ENCODE measurements at regions not wholly inside any gene's neighbourhood (a gene's known extent, or its start where the extent isn't known, plus 50 kb on each side); places are given as distances from the start of the nearest gene placed in this dataset.

DNA sequence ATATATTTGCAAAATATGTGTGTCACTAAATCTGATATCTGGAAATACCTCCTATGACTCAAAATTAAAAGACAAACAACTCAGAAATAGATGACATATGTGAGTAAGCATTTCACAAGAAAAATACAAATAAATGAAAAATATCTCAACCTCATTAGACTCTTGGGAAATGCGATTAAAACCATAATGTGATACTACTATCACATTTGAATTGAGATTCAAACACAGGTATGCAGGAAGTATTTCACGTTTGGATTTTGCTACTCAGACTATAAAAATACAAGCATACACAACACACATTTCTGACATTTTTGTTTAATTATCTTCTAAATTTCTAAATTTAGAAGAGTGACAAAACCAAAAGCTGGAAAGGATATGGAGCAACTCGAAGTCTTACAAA is 811.9 kb upstream of the LRRC4C start:
- Histone ChIP-seq H2BK12ac (ENCODE audit: low read length) (no peak overlapping the region), H3K27me3 (ENCODE audit: insufficient read depth, low read length) (no peaks in the 10 kb centered on the region)
- WGBS (ENCODE audit: extremely low coverage, insufficient coverage, insufficient read length) = no CpG with 5 or more reads among the region's 3 CpGs

DNA sequence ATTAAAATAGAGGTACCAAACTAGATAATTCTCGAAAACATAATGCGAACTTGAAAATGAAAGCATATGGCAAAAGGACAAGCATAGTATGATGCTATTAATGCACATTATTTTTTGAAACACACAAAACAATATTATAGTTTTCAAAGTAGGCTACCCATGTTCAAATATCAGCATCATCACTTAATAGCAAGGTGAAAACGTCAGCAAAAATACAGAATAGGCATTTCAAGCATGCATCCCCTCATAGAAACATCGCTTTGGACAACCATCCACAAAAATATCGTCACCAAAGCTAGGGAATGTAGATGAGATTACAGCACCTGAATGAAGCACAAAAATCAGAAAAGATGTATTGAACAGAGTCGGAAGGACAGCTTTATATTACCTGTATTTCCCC is 814.5 kb upstream of the LRRC4C start:
- no peak overlapping the region for H4K8ac ChIP-seq (ENCODE audit: low read depth, low read length)
- peaks cover 6% of the 10 kb centered on the region for H3K9me3 ChIP-seq (ENCODE audit: insufficient read depth, low read depth, low read length)
- H3K14ac ChIP-seq (ENCODE audit: low read length) = no peak overlapping the region
- H2AK5ac ChIP-seq (ENCODE audit: low read length) = no peak overlapping the region
- H2BK5ac ChIP-seq (ENCODE audit: low read depth, low read length, poor library complexity) = no peak overlapping the region
- no peaks in the 10 kb centered on the region for H3K27me3 ChIP-seq (ENCODE audit: insufficient read depth, low read length)
- no peak overlapping the region for H2BK12ac ChIP-seq (ENCODE audit: low read length)
- no peak overlapping the region for H3K4ac ChIP-seq (ENCODE audit: low read depth, low read length)
- no peak overlapping the region for H3K4me2 ChIP-seq (ENCODE audit: low read length)
- H3K18ac ChIP-seq (ENCODE audit: low read length) = no peak overlapping the region
- no peak overlapping the region for H3K23ac ChIP-seq (ENCODE audit: low read length)
- no peak overlapping the region for H2BK120ac ChIP-seq (ENCODE audit: insufficient read depth, low read length, poor library complexity)
- no peak overlapping the region for H4K91ac ChIP-seq (ENCODE audit: low read depth, low read length)
- H3K79me1 ChIP-seq (ENCODE audit: low read length) = no peaks in the 10 kb centered on the region
- H3K27ac ChIP-seq (ENCODE audit: low read depth, low read length) = no peak overlapping the region
- H2AFZ ChIP-seq (ENCODE audit: insufficient read depth, low read length, poor library complexity) = no peak overlapping the region
- no peak for DNase-seq
- no peaks in the 10 kb centered on the region for H3K36me3 ChIP-seq (ENCODE audit: control insufficient read depth in 1 of 2, insufficient read depth in 2 of 2, low read length in 2 of 2)
- no CpG with 5 or more reads among the region's 6 CpGs for WGBS (ENCODE audit: extremely low coverage, insufficient coverage, insufficient read length)
- H3K9ac ChIP-seq (ENCODE audit: low read length) = no peak overlapping the region
- H4K12ac ChIP-seq (ENCODE audit: low read depth, low read length) = no peak overlapping the region
- H3K4me1 ChIP-seq (ENCODE audit: control insufficient read depth in 1 of 2, insufficient read depth in 2 of 2, low read length in 2 of 2) = no peaks in the 10 kb centered on the region
- no peaks in the 10 kb centered on the region for H3K79me2 ChIP-seq (ENCODE audit: control insufficient read depth, insufficient read depth, low read length, poor library complexity)
- H3K4me3 ChIP-seq (ENCODE audit: low read depth, low read length) = no peak overlapping the region

More for the DNA sequence above, 811.9 kb upstream of the LRRC4C start:
- Histone ChIP-seq H2BK5ac (ENCODE audit: low read depth, low read length, poor library complexity) (no peak overlapping the region), H3K4ac (ENCODE audit: low read depth, low read length) (no peak overlapping the region), H3K79me1 (ENCODE audit: low read length) (no peaks in the 10 kb centered on the region), H3K4me1 (ENCODE audit: control insufficient read depth in 1 of 2, insufficient read depth in 2 of 2, low read length in 2 of 2) (no peaks in the 10 kb centered on the region), H3K36me3 (ENCODE audit: control insufficient read depth in 1 of 2, insufficient read depth in 2 of 2, low read length in 2 of 2) (no peaks in the 10 kb centered on the region), H4K12ac (ENCODE audit: low read depth, low read length) (no peak overlapping the region), H2AFZ (ENCODE audit: insufficient read depth, low read length, poor library complexity) (no peak overlapping the region), H3K18ac (ENCODE audit: low read length) (no peak overlapping the region), H3K9me3 (ENCODE audit: insufficient read depth, low read depth, low read length) (peaks cover 6% of the 10 kb centered on the region), H4K8ac (ENCODE audit: low read depth, low read length) (no peak overlapping the region), H3K4me2 (ENCODE audit: low read length) (no peak overlapping the region), H2AK5ac (ENCODE audit: low read length) (no peak overlapping the region), H3K14ac (ENCODE audit: low read length) (no peak overlapping the region), H4K91ac (ENCODE audit: low read depth, low read length) (no peak overlapping the region), H2BK120ac (ENCODE audit: insufficient read depth, low read length, poor library complexity) (no peak overlapping the region), H3K23ac (ENCODE audit: low read length) (no peak overlapping the region), H3K79me2 (ENCODE audit: control insufficient read depth, insufficient read depth, low read length, poor library complexity) (no peaks in the 10 kb centered on the region), H3K9ac (ENCODE audit: low read length) (no peak overlapping the region), H3K27ac (ENCODE audit: low read depth, low read length) (no peak overlapping the region), H3K4me3 (ENCODE audit: low read depth, low read length) (no peak overlapping the region)
- DNase-seq = no peak

DNA sequence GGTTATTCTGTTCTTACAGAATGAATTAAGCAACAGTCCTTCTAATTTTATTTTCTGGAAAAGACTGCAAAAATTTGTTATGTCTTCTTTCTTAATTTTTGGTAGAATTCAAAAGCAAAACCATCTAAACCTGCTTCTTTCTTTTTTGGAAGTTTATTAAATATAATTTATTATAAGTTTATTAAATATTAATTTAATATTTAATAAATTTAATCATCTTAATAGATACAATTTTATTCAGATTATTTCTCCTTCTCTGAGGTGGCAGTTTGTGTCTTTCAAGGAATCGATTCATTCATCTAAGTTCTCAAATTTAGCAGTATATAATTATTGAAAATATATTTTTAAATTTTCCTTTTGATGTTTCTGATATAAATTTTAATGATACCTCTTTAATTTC is 837.5 kb upstream of the LRRC4C start:
- H3K79me2 ChIP-seq (ENCODE audit: control insufficient read depth, insufficient read depth, low read length, poor library complexity) = no peaks in the 10 kb centered on the region
- no peak overlapping the region for H3K27ac ChIP-seq (ENCODE audit: low read depth, low read length)
- H3K9me3 ChIP-seq (ENCODE audit: insufficient read depth, low read depth, low read length) = no peaks in the 10 kb centered on the region
- no CpG with 5 or more reads among the region's 1 CpG for WGBS (ENCODE audit: extremely low coverage, insufficient coverage, insufficient read length)
- H3K9ac ChIP-seq (ENCODE audit: low read length) = no peak overlapping the region
- H2BK120ac ChIP-seq (ENCODE audit: insufficient read depth, low read length, poor library complexity) = no peak overlapping the region
- H3K36me3 ChIP-seq (ENCODE audit: control insufficient read depth in 1 of 2, insufficient read depth in 2 of 2, low read length in 2 of 2) = no peaks in the 10 kb centered on the region
- no peak overlapping the region for H4K8ac ChIP-seq (ENCODE audit: low read depth, low read length)
- H4K91ac ChIP-seq (ENCODE audit: low read depth, low read length) = no peak overlapping the region
- no peaks in the 10 kb centered on the region for H3K4me1 ChIP-seq (ENCODE audit: control insufficient read depth in 1 of 2, insufficient read depth in 2 of 2, low read length in 2 of 2)
- no peaks in the 10 kb centered on the region for H3K79me1 ChIP-seq (ENCODE audit: low read length)
- no peak overlapping the region for H3K14ac ChIP-seq (ENCODE audit: low read length)
- H3K4ac ChIP-seq (ENCODE audit: low read depth, low read length) = no peak overlapping the region
- H2AK5ac ChIP-seq (ENCODE audit: low read length) = no peak overlapping the region
- H3K27me3 ChIP-seq (ENCODE audit: insufficient read depth, low read length) = no peaks in the 10 kb centered on the region
- H3K4me2 ChIP-seq (ENCODE audit: low read length) = no peak overlapping the region
- no peak overlapping the region for H2BK12ac ChIP-seq (ENCODE audit: low read length)
- no peak overlapping the region for H3K4me3 ChIP-seq (ENCODE audit: low read depth, low read length)
- H4K12ac ChIP-seq (ENCODE audit: low read depth, low read length) = no peak overlapping the region
- H2BK5ac ChIP-seq (ENCODE audit: low read depth, low read length, poor library complexity) = no peak overlapping the region
- no peak for DNase-seq
- no peak overlapping the region for H2AFZ ChIP-seq (ENCODE audit: insufficient read depth, low read length, poor library complexity)
- H3K23ac ChIP-seq (ENCODE audit: low read length) = no peak overlapping the region
- no peak overlapping the region for H3K18ac ChIP-seq (ENCODE audit: low read length)

DNA sequence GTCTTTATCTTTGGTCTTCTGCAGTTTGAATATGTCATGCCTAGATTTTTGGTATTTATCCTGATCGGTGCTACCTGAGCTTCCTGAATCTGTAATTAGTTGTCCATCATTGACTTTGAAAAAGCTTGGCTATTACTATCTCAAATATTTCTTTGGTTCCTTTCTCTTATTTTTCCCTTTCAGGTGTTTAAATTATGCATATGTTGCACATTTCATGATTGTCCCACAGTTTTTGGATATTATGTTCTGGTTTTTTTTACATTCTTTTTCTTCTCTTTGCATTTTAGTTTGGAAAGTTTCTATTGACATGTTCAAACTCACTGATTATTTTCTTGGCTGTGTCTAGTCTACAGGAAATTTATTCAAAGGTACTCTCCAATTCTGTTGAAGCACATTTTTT is 840.3 kb upstream of the LRRC4C start:
- H3K18ac ChIP-seq (ENCODE audit: low read length) = no peak overlapping the region
- no peak overlapping the region for H4K91ac ChIP-seq (ENCODE audit: low read depth, low read length)
- H3K36me3 ChIP-seq (ENCODE audit: control insufficient read depth in 1 of 2, insufficient read depth in 2 of 2, low read length in 2 of 2) = no peaks in the 10 kb centered on the region
- no peak overlapping the region for H2AFZ ChIP-seq (ENCODE audit: insufficient read depth, low read length, poor library complexity)
- no peak overlapping the region for H3K23ac ChIP-seq (ENCODE audit: low read length)
- no peak overlapping the region for H3K4me2 ChIP-seq (ENCODE audit: low read length)
- H2BK5ac ChIP-seq (ENCODE audit: low read depth, low read length, poor library complexity) = no peak overlapping the region
- H3K9ac ChIP-seq (ENCODE audit: low read length) = no peak overlapping the region
- H3K4me1 ChIP-seq (ENCODE audit: control insufficient read depth in 1 of 2, insufficient read depth in 2 of 2, low read length in 2 of 2) = no peaks in the 10 kb centered on the region
- no peaks in the 10 kb centered on the region for H3K27me3 ChIP-seq (ENCODE audit: insufficient read depth, low read length)
- no peak overlapping the region for H2AK5ac ChIP-seq (ENCODE audit: low read length)
- no peak overlapping the region for H3K4me3 ChIP-seq (ENCODE audit: low read depth, low read length)
- no peak overlapping the region for H4K12ac ChIP-seq (ENCODE audit: low read depth, low read length)
- no peak overlapping the region for H4K8ac ChIP-seq (ENCODE audit: low read depth, low read length)
- H3K14ac ChIP-seq (ENCODE audit: low read length) = no peak overlapping the region
- H2BK120ac ChIP-seq (ENCODE audit: insufficient read depth, low read length, poor library complexity) = no peak overlapping the region
- H3K79me2 ChIP-seq (ENCODE audit: control insufficient read depth, insufficient read depth, low read length, poor library complexity) = no peaks in the 10 kb centered on the region
- no peak overlapping the region for H2BK12ac ChIP-seq (ENCODE audit: low read length)
- no peaks in the 10 kb centered on the region for H3K9me3 ChIP-seq (ENCODE audit: insufficient read depth, low read depth, low read length)
- no peak overlapping the region for H3K4ac ChIP-seq (ENCODE audit: low read depth, low read length)
- DNase-seq = no peak
- WGBS (ENCODE audit: extremely low coverage, insufficient coverage, insufficient read length) = no CpG with 5 or more reads among the region's 1 CpG
- H3K79me1 ChIP-seq (ENCODE audit: low read length) = no peaks in the 10 kb centered on the region
- no peak overlapping the region for H3K27ac ChIP-seq (ENCODE audit: low read depth, low read length)
